ENCODE measurements at regions not wholly inside any gene's neighbourhood (a gene's known extent, or its start where the extent isn't known, plus 50 kb on each side); places are given as distances from the start of the nearest gene placed in this dataset.

DNA sequence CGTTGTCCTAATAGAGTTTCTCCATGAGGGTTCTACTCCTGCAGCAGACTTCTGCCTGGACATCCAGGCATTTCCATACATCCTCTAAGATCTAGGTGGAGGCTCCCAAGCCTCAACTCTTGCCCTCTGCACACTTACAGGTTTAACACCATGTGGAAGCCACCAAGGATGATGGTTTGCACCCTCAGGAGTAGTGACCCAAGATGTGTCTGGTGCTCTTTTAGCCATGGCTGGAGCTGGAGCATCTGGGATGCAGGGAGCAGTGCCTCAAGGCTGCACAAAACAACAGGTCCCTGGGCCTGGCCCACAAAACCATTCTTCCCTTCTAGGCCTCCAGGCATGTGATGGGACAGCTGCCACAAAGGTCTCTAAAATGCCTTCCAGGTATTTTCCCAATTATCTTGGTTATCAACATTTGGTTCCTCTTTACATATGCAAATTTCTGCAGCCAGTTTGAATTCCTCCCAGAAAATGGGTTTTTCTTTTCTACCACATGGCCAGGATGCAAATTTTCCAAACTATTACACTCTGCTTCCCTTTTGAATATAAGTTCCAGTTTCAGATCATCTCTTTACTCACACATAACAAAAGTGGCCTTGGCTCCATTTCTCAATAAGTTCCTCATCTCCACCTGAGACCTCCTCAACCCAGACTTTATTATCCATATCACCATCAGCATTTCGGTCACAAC lies 69.5 kb upstream of the GNAZ start:
- no peak for TF ChIP-seq EZH2 (IDR thresholded peaks at IDR 0.05)
- TF ChIP-seq POLR2AphosphoS5 (IDR thresholded peaks at IDR 0.05; ENCODE audit: borderline replicate concordance, low read depth, low read length) = no peak
- TF ChIP-seq FOXP2 (optimal IDR thresholded peaks at IDR 0.05; ENCODE audit: control extremely low read depth, extremely low read length, insufficient read depth) = no peak
